ENCODE measurements at regions not wholly inside any gene's neighbourhood (a gene's known extent, or its start where the extent isn't known, plus 50 kb on each side); places are given as distances from the start of the nearest gene placed in this dataset.

DNA sequence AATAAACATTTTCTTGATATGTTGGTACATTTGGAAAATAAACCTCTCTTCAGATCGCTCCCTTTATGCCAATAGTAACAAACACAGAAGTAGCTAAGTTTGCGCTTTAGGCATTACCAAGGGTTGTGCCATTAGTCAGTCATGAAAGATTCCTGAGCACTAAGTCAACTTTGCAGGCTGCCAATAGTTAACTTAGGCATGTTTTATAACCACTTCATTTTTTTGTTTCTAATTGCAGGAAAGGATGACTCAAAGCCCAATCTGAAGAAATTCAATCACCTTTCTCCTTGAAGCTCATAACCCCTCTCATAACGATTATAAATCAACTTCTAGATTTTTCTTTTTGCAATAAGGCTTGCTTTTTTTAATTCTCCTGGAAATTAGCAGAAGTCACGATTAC lies 517.0 kb downstream of the AGTPBP1 start:
- peak; percentile 79 for ATAC-seq
- intact Hi-C loops (cut with DNase I): no loop called here
- DNase-seq (ENCODE audit: low spot score): no peak

- intact Hi-C loops (cut with DNase I): no loop called here
- DNase-seq (ENCODE audit: low spot score): no peak
- no peak for ATAC-seq
Measured at GRCh38 chr9:85224301-85224700, 517.5 kb downstream of the AGTPBP1 start.

DNA sequence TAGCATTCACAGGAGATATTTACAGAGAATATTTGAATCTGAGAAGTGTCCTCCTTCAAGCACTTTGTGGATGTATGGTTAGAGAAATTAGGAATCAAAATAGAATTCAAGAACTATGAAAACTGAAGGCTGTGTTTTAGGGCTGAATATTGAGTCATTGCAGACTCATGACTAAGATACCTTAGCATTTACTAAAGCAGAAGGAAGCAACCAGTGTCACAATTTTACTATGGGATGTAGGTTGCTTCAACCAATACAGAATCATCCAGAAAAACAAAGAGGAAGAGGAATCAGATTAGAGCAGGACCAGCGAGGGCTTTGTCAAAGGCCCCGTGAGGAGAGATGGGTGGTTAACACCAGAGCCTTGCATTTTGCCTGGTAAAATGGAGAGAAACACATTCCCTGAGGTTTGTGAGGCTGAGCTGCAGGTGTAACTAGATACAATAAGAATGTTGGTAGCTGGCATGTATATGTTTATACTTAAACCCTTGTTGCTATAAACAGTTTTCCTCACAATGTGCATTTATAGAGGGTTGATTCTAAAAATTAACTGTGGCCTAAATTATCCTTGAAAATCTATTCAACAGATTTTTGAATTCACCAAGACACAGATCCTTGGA lies 518.1 kb downstream of the AGTPBP1 start:
- intact Hi-C loops (cut with DNase I): no loop called here
- ATAC-seq (no peak), DNase-seq (ENCODE audit: low spot score) (no peak)

DNA sequence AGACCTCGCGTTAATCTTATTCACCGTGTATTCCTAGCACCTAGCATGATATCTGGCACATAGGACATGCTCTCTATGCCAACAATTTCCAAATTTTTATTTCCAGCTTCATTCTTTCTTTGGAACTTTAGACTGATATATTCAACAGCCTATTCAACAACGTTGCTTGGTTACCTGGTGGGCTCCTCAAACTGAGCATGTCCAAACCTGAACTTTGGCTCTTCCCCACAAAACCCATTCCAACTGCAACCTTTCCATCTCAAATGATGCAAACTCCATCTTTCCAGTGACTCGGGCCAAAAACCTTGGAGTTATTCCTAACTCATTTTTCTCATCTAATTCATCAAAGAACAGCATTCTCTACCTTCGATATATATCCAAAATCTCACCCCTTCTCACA lies 525.2 kb downstream of the AGTPBP1 start:
- intact Hi-C loops (cut with DNase I): no loop called here
- no peak for ATAC-seq
- no peak for DNase-seq (ENCODE audit: low spot score)

- no peak for DNase-seq (ENCODE audit: low spot score)
- no peak for ATAC-seq
- intact Hi-C loops (cut with DNase I): no loop called here
Measured at GRCh38 chr9:85215961-85216360, 525.8 kb downstream of the AGTPBP1 start.

DNA sequence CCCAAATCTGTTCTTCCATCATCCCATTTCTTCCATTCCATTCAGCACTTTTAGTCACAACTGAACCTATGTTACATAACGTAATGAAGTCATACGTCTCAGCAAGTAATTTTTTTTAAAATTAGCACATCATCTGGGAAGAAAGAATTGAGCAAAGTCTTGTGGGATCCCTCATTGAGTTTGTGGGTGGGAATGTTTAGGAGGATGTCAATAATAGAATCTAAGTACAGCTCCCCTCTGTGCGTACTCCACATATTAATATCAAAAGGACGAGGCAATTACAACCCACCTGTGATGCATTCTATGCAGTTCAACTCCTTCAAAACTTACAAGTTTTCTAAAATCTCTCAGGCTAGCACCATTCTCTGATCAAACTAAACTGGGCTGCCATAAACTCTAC lies 526.3 kb downstream of the AGTPBP1 start:
- ATAC-seq (no peak), DNase-seq (ENCODE audit: low spot score) (no peak)
- intact Hi-C loops (cut with DNase I): no loop called here

GRCh38 chr9:85213650-85214607 lies 527.8 kb downstream of the AGTPBP1 start:
- intact Hi-C loops (cut with DNase I): no loop called here
- no peak for ATAC-seq
- no peak for DNase-seq (ENCODE audit: low spot score)

DNA sequence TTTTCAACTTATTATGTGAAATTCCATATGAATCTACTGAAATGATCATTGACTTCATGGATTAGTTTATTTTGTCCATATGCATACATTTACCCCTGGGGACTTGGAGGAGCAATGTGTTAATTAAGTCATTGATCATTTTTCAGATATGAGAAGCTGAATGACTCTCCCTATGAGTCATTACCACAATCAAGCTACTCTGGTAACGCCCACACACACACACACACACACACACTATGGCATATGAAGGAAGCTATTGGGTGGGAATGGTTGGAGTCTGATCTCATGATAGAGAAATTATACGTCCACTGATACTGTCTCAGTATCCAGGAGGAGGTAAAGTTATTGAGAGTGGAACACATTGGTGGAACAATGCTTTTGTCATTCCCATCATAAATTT lies 528.9 kb downstream of the AGTPBP1 start:
- intact Hi-C loops (cut with DNase I): no loop called here
- no peak for ATAC-seq
- DNase-seq (ENCODE audit: low spot score): no peak

DNA sequence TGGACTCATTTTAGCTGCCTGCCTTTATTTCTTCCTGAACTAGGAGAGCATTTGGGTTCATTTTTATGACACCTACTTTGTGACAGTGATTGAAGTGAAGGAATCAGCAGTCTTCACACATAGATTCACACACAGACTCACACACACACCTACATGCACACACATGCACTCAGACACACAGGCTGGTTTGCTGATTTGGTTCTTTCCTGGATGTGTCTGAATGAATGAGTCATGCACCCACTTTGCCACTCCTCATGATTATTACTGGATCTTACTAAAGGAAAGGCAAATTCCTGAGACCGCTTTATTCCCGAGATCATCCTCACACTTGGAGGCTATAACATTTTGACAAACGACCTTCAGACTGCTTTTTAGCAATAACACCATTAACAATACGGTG lies 529.5 kb downstream of the AGTPBP1 start:
- ATAC-seq (peak; percentile 38), DNase-seq (ENCODE audit: low spot score) (no peak)
- intact Hi-C loops (cut with DNase I): no loop called here

GRCh38 chr9:85208666-85209065 lies 533.1 kb downstream of the AGTPBP1 start:
- no peak for DNase-seq (ENCODE audit: low spot score)
- intact Hi-C loops (cut with DNase I): no loop called here
- peak; percentile 66 for ATAC-seq

DNA sequence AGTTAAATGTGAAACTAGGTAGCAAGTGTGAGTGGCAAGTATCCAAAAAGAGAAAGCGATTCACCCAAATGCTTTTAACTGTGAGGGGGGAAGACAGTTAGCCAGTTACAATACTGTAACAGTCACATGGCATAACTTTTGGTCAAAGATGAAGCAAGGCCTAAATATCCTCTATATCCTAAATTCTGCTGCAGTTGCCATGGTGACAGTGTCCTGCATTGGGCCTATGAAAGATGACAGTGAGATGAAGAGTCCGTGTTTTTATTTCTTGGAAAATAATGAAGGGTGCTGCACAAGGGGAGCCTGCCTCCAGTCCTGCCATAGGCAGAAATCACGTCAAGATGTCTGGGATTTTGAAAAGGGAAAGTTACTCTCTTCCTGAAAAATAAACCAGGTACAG lies 534.6 kb downstream of the NTRK2 start:
- ATAC-seq: no peak
- no peak for DNase-seq (ENCODE audit: low spot score)
- intact Hi-C loops (cut with DNase I): no loop called here

DNA sequence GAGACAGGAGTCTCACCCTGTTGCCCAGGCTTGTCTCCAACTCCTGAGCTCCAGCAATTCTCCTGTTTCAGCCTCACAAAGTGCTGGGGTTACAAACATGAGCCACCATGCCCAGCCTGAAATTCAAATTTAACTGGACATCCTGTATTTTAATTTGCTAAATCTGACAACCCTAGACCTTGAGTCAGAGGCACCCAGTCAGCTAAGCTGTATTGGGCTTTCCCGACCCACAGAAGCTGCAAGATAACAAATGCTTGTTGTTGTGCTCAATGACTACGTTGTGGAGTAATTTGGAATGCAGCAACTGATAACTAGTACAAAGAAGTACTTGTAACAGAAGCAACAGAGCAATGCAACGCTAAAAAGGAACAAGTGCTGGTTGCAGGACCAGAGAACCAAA lies 533.1 kb downstream of the NTRK2 start:
- DNase-seq (ENCODE audit: low spot score) (no peak), ATAC-seq (no peak)
- intact Hi-C loops (cut with DNase I): no loop called here

GRCh38 chr9:85200726-85201404 lies 531.3 kb downstream of the NTRK2 start:
- no peak for DNase-seq (ENCODE audit: low spot score)
- intact Hi-C loops (cut with DNase I): no loop called here
- ATAC-seq: no peak

DNA sequence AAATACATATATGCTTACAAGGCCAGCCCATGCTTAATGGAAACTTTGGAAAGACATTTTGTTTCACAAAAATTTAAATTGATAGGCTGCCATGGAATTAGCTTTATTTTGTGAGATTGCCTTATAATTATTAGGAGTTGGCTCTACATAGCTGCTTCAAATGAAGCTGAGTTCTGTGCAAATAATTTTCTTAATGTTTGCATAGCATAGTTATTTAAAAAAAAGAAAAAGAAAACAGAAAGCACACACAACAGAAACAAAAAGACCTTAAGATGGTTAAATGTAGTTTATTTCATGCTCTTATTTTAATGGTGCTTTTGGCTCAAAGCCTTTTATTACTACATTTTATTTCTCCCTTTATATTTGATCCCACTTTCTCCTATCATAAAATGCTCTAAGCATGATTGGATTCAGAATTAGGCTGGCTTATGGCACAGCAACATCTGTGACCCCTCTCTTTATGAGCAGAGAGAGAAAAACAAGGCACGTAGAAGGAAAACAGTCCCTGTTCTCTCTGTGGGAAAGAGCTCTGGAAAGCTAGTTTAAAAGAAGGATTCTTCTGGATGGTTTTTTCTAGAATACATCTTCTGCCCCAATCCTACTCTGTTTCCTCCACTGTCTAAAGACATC lies 530.5 kb downstream of the NTRK2 start:
- DNase-seq (ENCODE audit: low spot score): no peak
- intact Hi-C loops (cut with DNase I): no loop called here
- ATAC-seq: no peak

GRCh38 chr9:85192750-85193149 lies 523.2 kb downstream of the NTRK2 start:
- DNase-seq (ENCODE audit: low spot score) (no peak), ATAC-seq (no peak)
- intact Hi-C loops (cut with DNase I): no loop called here

DNA sequence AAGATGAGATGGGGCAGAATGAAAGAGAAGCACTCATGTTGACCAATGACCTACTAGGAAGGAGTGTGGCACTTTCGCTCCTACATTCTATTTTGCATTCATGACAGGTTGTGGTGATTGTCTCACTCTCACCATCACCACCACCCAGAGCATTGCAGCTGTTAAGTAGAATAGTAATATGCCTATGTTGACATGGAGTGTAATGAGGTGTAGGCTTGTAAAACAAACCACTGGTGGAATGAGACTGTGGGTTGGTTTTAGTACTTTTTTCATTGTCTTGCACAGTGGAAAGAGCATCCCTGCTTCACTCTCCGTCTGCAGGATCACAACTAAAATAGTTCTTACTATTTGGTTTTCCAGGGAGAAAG lies 516.7 kb downstream of the NTRK2 start:
- DNase-seq (ENCODE audit: low spot score) (no peak), ATAC-seq (no peak)
- intact Hi-C loops (cut with DNase I): no loop called here

GRCh38 chr9:85185486-85186217 lies 516.1 kb downstream of the NTRK2 start:
- DNase-seq (ENCODE audit: low spot score) (no peak), ATAC-seq (no peak)
- intact Hi-C loops (cut with DNase I): no loop called here

DNA sequence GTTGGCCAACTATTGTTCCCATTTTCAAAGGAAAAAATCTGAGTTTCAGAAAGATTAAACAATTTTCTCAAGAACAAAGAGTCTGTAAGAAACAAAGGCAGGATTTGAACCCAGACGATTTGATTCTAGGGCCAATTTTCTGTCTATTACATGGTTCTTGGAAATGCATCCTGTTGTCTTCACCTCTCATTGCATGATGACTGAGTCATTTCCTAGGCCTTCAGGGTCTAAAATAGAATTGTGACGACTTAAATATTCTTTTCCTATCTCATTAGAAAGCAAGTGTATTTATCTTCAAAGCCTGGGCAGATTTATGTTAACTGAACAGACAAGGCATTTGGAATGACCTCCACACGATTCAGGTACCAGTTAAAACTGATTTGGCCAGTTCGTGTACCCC lies 512.9 kb downstream of the NTRK2 start:
- ATAC-seq (no peak), DNase-seq (ENCODE audit: low spot score) (no peak)
- intact Hi-C loops (cut with DNase I): no loop called here

GRCh38 chr9:85178474-85178873 lies 508.9 kb downstream of the NTRK2 start:
- ATAC-seq (peak; percentile 55), DNase-seq (ENCODE audit: low spot score) (no peak)
- intact Hi-C loops (cut with DNase I): no loop called here

Data from sciatic nerve (tissue), 2 donors.